ENCODE measurements at regions not wholly inside any gene's neighbourhood (a gene's known extent, or its start where the extent isn't known, plus 50 kb on each side); places are given as distances from the start of the nearest gene placed in this dataset.
"Not testable (repeated sequence)": the region's sequence is repeated elsewhere in the genome, so short reads cannot be mapped to it uniquely, and the experiment has no call there.

- not testable (repeated sequence) for TF ChIP-seq POLR2A (IDR thresholded peaks at IDR 0.05); CTCF (IDR thresholded peaks at IDR 0.05 in 8 of 11, conservative IDR thresholded peaks at IDR 0.05 in 3 of 11)
Observed at GRCh38 chr11:110360781-110361408, 64.5 kb upstream of the RDX start.

All from spleen (tissue), 7 donors.